ENCODE measurements at regions not wholly inside any gene's neighbourhood (a gene's known extent, or its start where the extent isn't known, plus 50 kb on each side); places are given as distances from the start of the nearest gene placed in this dataset.

GRCh38 chr13:90261343-90261742 lies 1086.1 kb upstream of the MIR17HG start:
- in situ Hi-C loops (cut with MboI) (no loop called here), intact Hi-C loops (cut with micrococcal nuclease) (no loop called here)
- CTCF ChIA-PET (ENCODE audit: low intra/inter-chr PET ratio): no interaction called here
- Histone ChIP-seq H2AFZ (ENCODE audit: low read depth, low read length) (no peak overlapping the region), H3K27ac (ENCODE audit: extremely low read depth, low read depth, low read length) (no peak overlapping the region), H3K27me3 (ENCODE audit: control insufficient read depth in 2 of 2, insufficient read depth in 2 of 2, low read length in 2 of 2) (no peaks in the 10 kb centered on the region), H3K4me2 (ENCODE audit: insufficient read depth, low read length) (no peak overlapping the region), H3K9me3 (replicated peaks; ENCODE audit: control insufficient read depth, insufficient read depth, low read depth, low read length) (0 out of 2 replicates have a peak, but pooled peaks cover 2% of the 10 kb centered on the region), H4K20me1 (replicated peaks; ENCODE audit: control insufficient read depth, insufficient read depth, low read length) (no peaks in the 10 kb centered on the region), H3K9ac (ENCODE audit: insufficient read depth in 1 of 2, low read depth in 2 of 2, low read length in 2 of 2) (no peak overlapping the region), H3K4me3 (no peak overlapping the region), H3K79me2 (ENCODE audit: control insufficient read depth, insufficient read depth, low read length) (no peaks in the 10 kb centered on the region), H3K4me1 (replicated peaks in 1 of 2; ENCODE audit: control insufficient read depth in 2 of 2, insufficient read depth in 2 of 2, low read length in 2 of 2) (no peaks in the 10 kb centered on the region), H3K36me3 (ENCODE audit: control insufficient read depth, insufficient read depth, low read length) (no peaks in the 10 kb centered on the region), H3K9me1 (ENCODE audit: control insufficient read depth, insufficient read depth, low read length) (no peaks in the 10 kb centered on the region)
- TF ChIP-seq MYNN (IDR thresholded peaks at IDR 0.05): no peak
- 0 out of 2 replicates have a peak, but pooled peaks have one; percentile 8 for TF ChIP-seq MYNN (CRISPR knock-in tag; IDR thresholded peaks at IDR 0.05)
- TF ChIP-seq ZNF780A (CRISPR knock-in tag; IDR thresholded peaks at IDR 0.05): no peak
- peak in 1 of 2 experiments; percentile 18; a peak in 1 of 3 replicates for TF ChIP-seq CBX3 (IDR thresholded peaks at IDR 0.05; ENCODE audit: borderline replicate concordance in 1 of 2, low read length in 2 of 2)
- no TSS peak for BruUV-seq (replicated peaks)
- POLR2A ChIA-PET: interaction anchor here (0.6 to 1.0 kb wide), 5 partner anchors 9 to 36 kb away, joined by 3 to 4 read pairs (median 3); no protein-coding TSS in a partner anchor
- FAIRE-seq (no peak), ATAC-seq (peak; percentile 53), DNase-seq (ENCODE audit: extremely low read depth in 1 of 4, low spot score in 3 of 4) (no peak)

GRCh38 chr13:90270226-90270625 lies 1077.3 kb upstream of the MIR17HG start:
- CTCF ChIA-PET (ENCODE audit: low intra/inter-chr PET ratio): no interaction called here
- no peak overlapping the region for H3K4me3 ChIP-seq
- H3K79me2 ChIP-seq (ENCODE audit: control insufficient read depth, insufficient read depth, low read length): no peaks in the 10 kb centered on the region
- no TSS peak for BruUV-seq (replicated peaks)
- POLR2A ChIA-PET: interaction anchor here (1.1 to 1.4 kb wide), 2 partner anchors 9 to 41 kb away, joined by 3 read pairs; no protein-coding TSS in a partner anchor
- DNase-seq (ENCODE audit: extremely low read depth in 1 of 4, low spot score in 3 of 4) (no peak), ATAC-seq (no peak; the same call in 2 of the 3 replicates), FAIRE-seq (no peak)
- no peaks in the 10 kb centered on the region for H3K9me1 ChIP-seq (ENCODE audit: control insufficient read depth, insufficient read depth, low read length)
- H3K27ac ChIP-seq (ENCODE audit: extremely low read depth, low read depth, low read length): no peak overlapping the region
- no peaks in the 10 kb centered on the region for H3K27me3 ChIP-seq (ENCODE audit: control insufficient read depth in 2 of 2, insufficient read depth in 2 of 2, low read length in 2 of 2)
- H3K4me2 ChIP-seq (ENCODE audit: insufficient read depth, low read length): no peak overlapping the region
- intact Hi-C loops (cut with micrococcal nuclease) (no loop called here), in situ Hi-C loops (cut with MboI) (no loop called here)
- no peaks in the 10 kb centered on the region for H4K20me1 ChIP-seq (replicated peaks; ENCODE audit: control insufficient read depth, insufficient read depth, low read length)
- H3K4me1 ChIP-seq (replicated peaks in 1 of 2; ENCODE audit: control insufficient read depth in 2 of 2, insufficient read depth in 2 of 2, low read length in 2 of 2): no peaks in the 10 kb centered on the region
- no peak for TF ChIP-seq ZNF408 (CRISPR knock-in tag; IDR thresholded peaks at IDR 0.05; ENCODE audit: low read depth)
- TF ChIP-seq IFI16 (CRISPR knock-in tag; IDR thresholded peaks at IDR 0.05): no peak
- peak; percentile 40 for TF ChIP-seq SETDB1 (IDR thresholded peaks at IDR 0.05; ENCODE audit: low read length)
- no peak for TF ChIP-seq MTA1 (IDR thresholded peaks at IDR 0.05; ENCODE audit: borderline replicate concordance)
- TF ChIP-seq SNIP1 (IDR thresholded peaks at IDR 0.05; ENCODE audit: low read depth): no peak
- no peak for TF ChIP-seq SIN3A (IDR thresholded peaks at IDR 0.05; ENCODE audit: borderline replicate concordance in 2 of 2, control insufficient read depth in 1 of 2, low read depth in 2 of 2, low read length in 2 of 2)
- no peak for TF ChIP-seq POU5F1 (IDR thresholded peaks at IDR 0.05; ENCODE audit: borderline replicate concordance, low read depth, low read length, partially characterized antibody)
- TF ChIP-seq ZNF217 (CRISPR knock-in tag; IDR thresholded peaks at IDR 0.05): no peak
- no peak for TF ChIP-seq ZNF197 (CRISPR knock-in tag; IDR thresholded peaks at IDR 0.05; ENCODE audit: low read depth)
- no peak for TF ChIP-seq SIX5 (IDR thresholded peaks at IDR 0.05; ENCODE audit: borderline replicate concordance in 1 of 2, insufficient read depth in 1 of 2, low read depth in 1 of 2, low read length in 2 of 2)
- TF ChIP-seq CBFB (CRISPR knock-in tag; IDR thresholded peaks at IDR 0.05): no peak
- no peak for TF ChIP-seq CEBPG (CRISPR knock-in tag; IDR thresholded peaks at IDR 0.05)
- peak in 1 of 2 experiments; percentile 40; a peak in 1 of 4 replicates for TF ChIP-seq CEBPG (tag; conservative IDR thresholded peaks at IDR 0.05 in 1 of 2, IDR thresholded peaks at IDR 0.05 in 1 of 2)
- TF ChIP-seq ADNP (tag; IDR thresholded peaks at IDR 0.05): no peak
- TF ChIP-seq SRSF7 (optimal IDR thresholded peaks at IDR 0.05; ENCODE audit: low read depth, low read length): no peak
- no peak for TF ChIP-seq ETV5 (CRISPR knock-in tag; IDR thresholded peaks at IDR 0.05; ENCODE audit: low read depth)
- 0% methylated on average over 2 of the region's 2 CpGs for WGBS (ENCODE audit: insufficient coverage, low coverage, missing lambda C conversion rate)
- H3K9me3 ChIP-seq (replicated peaks; ENCODE audit: control insufficient read depth, insufficient read depth, low read depth, low read length): no peaks in the 10 kb centered on the region; the same call in 1 of the 2 replicates
- H2AFZ ChIP-seq (ENCODE audit: low read depth, low read length): no peak overlapping the region
- H3K36me3 ChIP-seq (ENCODE audit: control insufficient read depth, insufficient read depth, low read length): no peaks in the 10 kb centered on the region
- no peak overlapping the region for H3K9ac ChIP-seq (ENCODE audit: insufficient read depth in 1 of 2, low read depth in 2 of 2, low read length in 2 of 2)

All from K562 (cell line).